ENCODE measurements at regions not wholly inside any gene's neighbourhood (a gene's known extent, or its start where the extent isn't known, plus 50 kb on each side); places are given as distances from the start of the nearest gene placed in this dataset.

DNA sequence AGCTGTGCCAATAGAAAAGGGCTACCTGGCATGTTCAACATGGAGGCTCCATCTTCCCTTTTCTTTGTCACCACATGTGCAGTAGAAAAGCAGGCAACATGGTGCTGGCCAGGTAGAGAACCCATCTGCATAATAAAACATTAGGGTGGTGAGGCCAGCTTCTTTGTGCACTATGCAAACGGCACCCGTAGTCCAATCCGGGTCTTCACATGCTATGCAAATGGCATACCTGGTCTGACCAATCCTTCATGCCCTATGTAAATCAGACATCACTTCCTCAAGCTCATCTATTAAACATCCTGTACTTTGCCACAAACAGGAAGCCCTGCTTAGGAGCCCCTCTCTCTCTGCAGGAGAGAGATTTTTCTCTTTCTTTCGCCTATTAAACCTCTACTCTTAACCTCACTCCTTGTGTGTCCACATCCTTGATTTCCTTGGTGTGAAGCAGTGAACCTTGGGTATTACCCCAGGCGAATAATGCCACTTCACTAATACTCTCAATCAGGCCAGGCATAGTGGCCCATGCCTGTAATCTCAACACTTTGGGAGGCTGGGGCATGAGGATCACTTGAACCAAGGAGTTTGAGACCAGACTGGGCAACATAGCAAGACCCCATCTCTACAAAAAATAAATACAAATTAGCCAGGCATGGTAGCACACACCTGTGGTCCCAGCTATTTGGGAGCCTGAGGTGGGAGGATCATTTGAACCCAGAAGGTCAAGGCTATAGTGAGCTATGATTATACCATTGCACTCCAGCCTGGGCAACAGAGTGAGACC, 111.3 kb upstream of the MRI1 start:
- TF ChIP-seq, protein P1, sequence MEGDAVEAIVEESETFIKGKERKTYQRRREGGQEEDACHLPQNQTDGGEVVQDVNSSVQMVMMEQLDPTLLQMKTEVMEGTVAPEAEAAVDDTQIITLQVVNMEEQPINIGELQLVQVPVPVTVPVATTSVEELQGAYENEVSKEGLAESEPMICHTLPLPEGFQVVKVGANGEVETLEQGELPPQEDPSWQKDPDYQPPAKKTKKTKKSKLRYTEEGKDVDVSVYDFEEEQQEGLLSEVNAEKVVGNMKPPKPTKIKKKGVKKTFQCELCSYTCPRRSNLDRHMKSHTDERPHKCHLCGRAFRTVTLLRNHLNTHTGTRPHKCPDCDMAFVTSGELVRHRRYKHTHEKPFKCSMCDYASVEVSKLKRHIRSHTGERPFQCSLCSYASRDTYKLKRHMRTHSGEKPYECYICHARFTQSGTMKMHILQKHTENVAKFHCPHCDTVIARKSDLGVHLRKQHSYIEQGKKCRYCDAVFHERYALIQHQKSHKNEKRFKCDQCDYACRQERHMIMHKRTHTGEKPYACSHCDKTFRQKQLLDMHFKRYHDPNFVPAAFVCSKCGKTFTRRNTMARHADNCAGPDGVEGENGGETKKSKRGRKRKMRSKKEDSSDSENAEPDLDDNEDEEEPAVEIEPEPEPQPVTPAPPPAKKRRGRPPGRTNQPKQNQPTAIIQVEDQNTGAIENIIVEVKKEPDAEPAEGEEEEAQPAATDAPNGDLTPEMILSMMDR (conservative IDR thresholded peaks at IDR 0.05; ENCODE audit: low read length) = no peak
- no peak for TF ChIP-seq EZH2phosphoT487 (IDR thresholded peaks at IDR 0.05; ENCODE audit: borderline replicate concordance, low read depth, low read length)
